ENCODE measurements at regions not wholly inside any gene's neighbourhood (a gene's known extent, or its start where the extent isn't known, plus 50 kb on each side); places are given as distances from the start of the nearest gene placed in this dataset.

DNA sequence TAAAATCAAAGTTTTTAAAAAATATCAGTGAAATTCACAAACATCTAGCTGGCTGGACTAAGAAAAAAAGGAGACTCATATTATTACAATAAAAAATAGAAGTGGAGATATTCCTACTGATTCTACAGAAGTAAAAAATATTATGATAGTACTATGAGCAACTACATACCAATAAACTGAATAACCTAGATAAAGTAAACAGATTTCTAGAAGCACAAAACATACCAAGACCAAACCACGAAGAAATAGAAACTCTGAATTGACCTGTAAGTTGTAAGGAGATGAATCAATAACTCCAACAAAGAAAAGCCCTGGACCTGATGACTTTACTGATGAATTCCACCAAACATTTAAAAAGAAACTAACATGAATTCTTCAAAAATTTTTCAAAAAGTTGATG lies 867.3 kb downstream of the PCDH18 start:
- DNase-seq (ENCODE audit: low read depth, low spot score), result no peak
- Histone ChIP-seq H3K4me1 (ENCODE audit: control insufficient read depth, insufficient read depth, low read length) (no peaks in the 10 kb centered on the region), H3K27ac (ENCODE audit: low read length) (no peak overlapping the region), H3K27me3 (ENCODE audit: control insufficient read depth, insufficient read depth, low read length) (no peaks in the 10 kb centered on the region), H3K9me3 (ENCODE audit: control insufficient read depth, insufficient read depth, low read length) (no peaks in the 10 kb centered on the region), H3K4me3 (ENCODE audit: low read length) (no peak overlapping the region), H3K36me3 (ENCODE audit: control insufficient read depth, insufficient read depth, low read length) (no peaks in the 10 kb centered on the region)
- WGBS (ENCODE audit: insufficient coverage, insufficient read length), result no CpG with 5 or more reads among the region's 1 CpG

DNA sequence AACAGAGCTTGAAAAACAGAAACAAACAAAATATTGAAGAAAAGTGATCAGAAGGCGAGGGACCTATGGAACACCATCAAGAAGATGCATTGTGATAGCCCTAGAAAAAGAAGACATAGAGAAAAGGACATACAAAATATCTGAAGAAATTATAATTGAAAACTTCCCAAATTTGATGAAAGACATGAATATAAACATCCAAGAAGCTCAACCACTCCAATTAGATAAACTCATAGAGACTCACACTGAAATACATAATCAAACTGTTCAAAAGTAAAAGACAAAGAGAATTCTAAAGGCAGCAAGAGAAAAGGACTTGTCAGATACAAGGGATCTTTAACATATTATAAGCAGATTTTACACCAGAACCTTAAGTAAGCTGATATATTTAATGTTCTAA lies 869.8 kb downstream of the PCDH18 start:
- H3K27ac ChIP-seq (ENCODE audit: low read length), result no peak overlapping the region
- no peaks in the 10 kb centered on the region for H3K9me3 ChIP-seq (ENCODE audit: control insufficient read depth, insufficient read depth, low read length)
- no CpG with 5 or more reads among the region's 1 CpG for WGBS (ENCODE audit: insufficient coverage, insufficient read length)
- no peaks in the 10 kb centered on the region for H3K27me3 ChIP-seq (ENCODE audit: control insufficient read depth, insufficient read depth, low read length)
- DNase-seq (ENCODE audit: low read depth, low spot score), result no peak
- H3K4me1 ChIP-seq (ENCODE audit: control insufficient read depth, insufficient read depth, low read length), result no peaks in the 10 kb centered on the region
- no peak overlapping the region for H3K4me3 ChIP-seq (ENCODE audit: low read length)
- no peaks in the 10 kb centered on the region for H3K36me3 ChIP-seq (ENCODE audit: control insufficient read depth, insufficient read depth, low read length)

DNA sequence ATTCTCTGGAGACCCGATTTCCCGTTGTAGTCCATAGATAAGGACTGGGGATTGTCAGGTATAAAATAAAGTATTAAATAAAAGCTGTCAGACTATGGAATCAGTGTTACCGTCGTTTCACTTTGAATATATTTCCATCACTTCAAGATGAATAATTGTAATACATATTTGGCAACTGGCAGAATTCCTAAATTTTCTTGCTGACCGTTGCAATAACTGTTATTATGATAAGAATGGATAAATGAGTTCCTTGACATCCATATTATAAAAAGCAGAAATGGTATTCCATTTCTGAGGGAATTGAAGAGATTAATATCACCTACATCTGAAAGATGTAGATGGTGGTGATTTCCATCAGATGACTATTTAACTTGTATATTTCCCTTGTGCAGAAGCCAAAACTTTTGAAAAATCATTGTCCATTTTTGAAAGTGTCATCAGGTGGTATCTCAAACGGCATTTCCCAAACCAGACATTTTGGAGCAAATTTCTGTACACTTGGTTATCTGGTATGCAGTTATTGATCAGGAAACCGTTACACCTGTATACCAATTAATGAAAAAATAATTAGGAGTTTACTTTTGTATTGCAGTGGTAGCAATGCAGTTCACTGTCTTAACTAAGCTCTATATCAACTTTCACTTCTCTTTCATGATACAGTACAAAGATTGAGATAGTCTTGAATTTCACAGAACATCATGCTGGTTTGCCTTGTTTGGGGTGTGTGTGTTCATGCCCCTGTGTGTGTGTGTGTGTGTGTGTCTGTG lies 878.5 kb downstream of the PCDH18 start:
- no peaks in the 10 kb centered on the region for H3K27me3 ChIP-seq (ENCODE audit: control insufficient read depth, insufficient read depth, low read length)
- WGBS (ENCODE audit: insufficient coverage, insufficient read length), result no CpG with 5 or more reads among the region's 7 CpGs
- no peak overlapping the region for H3K4me3 ChIP-seq (ENCODE audit: low read length)
- no peaks in the 10 kb centered on the region for H3K4me1 ChIP-seq (ENCODE audit: control insufficient read depth, insufficient read depth, low read length)
- no peaks in the 10 kb centered on the region for H3K36me3 ChIP-seq (ENCODE audit: control insufficient read depth, insufficient read depth, low read length)
- no peak overlapping the region for H3K27ac ChIP-seq (ENCODE audit: low read length)
- no peak for DNase-seq (ENCODE audit: low read depth, low spot score)
- H3K9me3 ChIP-seq (ENCODE audit: control insufficient read depth, insufficient read depth, low read length), result no peaks in the 10 kb centered on the region

DNA sequence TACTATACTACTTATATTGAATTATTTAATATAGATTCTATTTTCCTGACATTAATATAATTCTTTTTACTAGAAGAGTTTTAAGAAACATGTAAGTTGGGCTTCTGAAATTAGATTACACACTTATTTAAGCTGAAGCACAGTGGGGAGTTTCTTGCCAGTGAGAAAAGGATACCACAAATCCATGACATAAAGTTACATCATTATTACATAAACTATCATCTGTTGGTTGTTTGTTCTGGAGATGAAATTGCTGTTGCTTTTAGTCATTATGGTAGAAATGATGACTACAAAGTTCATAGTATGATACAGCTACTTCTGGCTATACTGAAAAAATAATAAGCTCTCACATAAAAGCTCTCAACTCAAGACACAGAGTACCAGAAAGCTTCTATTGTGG lies 880.4 kb downstream of the PCDH18 start:
- Histone ChIP-seq H3K4me3 (ENCODE audit: low read length) (no peak overlapping the region), H3K27ac (ENCODE audit: low read length) (no peak overlapping the region), H3K4me1 (ENCODE audit: control insufficient read depth, insufficient read depth, low read length) (no peaks in the 10 kb centered on the region), H3K36me3 (ENCODE audit: control insufficient read depth, insufficient read depth, low read length) (no peaks in the 10 kb centered on the region), H3K27me3 (ENCODE audit: control insufficient read depth, insufficient read depth, low read length) (no peaks in the 10 kb centered on the region), H3K9me3 (ENCODE audit: control insufficient read depth, insufficient read depth, low read length) (no peaks in the 10 kb centered on the region)
- no peak for DNase-seq (ENCODE audit: low read depth, low spot score)

DNA sequence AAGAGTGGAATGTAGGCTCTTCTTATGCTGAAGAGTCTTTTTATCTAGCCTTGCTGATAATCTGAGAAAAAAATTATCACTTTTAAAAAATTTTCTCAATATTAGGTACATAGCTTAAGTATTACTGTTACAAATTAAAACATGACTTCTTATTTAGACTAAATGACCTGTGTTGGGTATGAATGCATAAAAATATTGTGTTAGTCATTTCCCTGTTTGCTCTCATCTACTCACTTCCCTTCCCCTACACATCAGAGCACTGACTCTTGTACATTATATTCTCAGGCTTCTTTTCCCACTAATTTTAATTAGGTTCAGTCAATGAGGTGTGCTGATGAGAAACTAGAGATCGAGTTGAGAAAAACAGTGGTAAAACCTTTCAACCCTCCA lies 881.0 kb downstream of the PCDH18 start:
- no peaks in the 10 kb centered on the region for H3K9me3 ChIP-seq (ENCODE audit: control insufficient read depth, insufficient read depth, low read length)
- no peak for DNase-seq (ENCODE audit: low read depth, low spot score)
- H3K27ac ChIP-seq (ENCODE audit: low read length), result no peak overlapping the region
- WGBS (ENCODE audit: insufficient coverage, insufficient read length), result no CpG with 5 or more reads among the region's 1 CpG
- no peaks in the 10 kb centered on the region for H3K36me3 ChIP-seq (ENCODE audit: control insufficient read depth, insufficient read depth, low read length)
- H3K27me3 ChIP-seq (ENCODE audit: control insufficient read depth, insufficient read depth, low read length), result no peaks in the 10 kb centered on the region
- H3K4me1 ChIP-seq (ENCODE audit: control insufficient read depth, insufficient read depth, low read length), result no peaks in the 10 kb centered on the region
- no peak overlapping the region for H3K4me3 ChIP-seq (ENCODE audit: low read length)

DNA sequence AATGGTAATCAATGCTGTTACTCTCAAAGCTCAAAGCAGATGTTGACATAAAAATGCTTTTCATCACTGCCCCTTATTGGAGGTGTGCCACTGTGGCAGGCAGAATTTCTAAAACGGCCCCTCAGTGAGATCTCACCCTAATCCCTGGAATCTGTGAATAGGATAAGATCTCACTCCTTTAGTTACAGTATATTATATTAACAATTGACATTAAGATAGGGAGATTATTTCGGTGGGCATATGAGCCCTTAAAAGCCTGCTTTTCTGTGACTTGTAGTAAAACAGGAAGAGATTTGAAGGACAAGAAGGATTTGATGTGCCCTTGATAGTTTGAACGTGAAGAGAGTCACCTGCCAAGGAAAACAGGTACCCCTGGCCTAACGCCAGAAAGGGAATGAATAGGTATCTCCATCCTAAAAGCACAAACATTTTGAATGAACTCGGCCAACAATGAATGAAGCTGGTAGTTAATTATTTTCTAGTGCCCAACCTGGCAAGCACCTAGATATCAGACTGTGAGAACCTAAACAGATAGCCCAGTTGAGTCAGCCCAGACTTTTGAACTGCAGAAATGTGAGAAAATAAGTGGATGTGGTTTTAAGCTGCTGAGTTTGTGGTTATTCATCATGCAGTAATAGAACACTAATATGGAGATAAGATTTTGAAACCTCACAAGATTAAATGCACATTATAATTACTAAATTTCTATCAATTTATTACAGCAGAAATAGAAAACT lies 881.6 kb downstream of the PCDH18 start:
- no peaks in the 10 kb centered on the region for H3K36me3 ChIP-seq (ENCODE audit: control insufficient read depth, insufficient read depth, low read length)
- DNase-seq (ENCODE audit: low read depth, low spot score), result no peak
- no peaks in the 10 kb centered on the region for H3K4me1 ChIP-seq (ENCODE audit: control insufficient read depth, insufficient read depth, low read length)
- H3K4me3 ChIP-seq (ENCODE audit: low read length), result no peak overlapping the region
- no CpG with 5 or more reads among the region's 5 CpGs for WGBS (ENCODE audit: insufficient coverage, insufficient read length)
- no peaks in the 10 kb centered on the region for H3K9me3 ChIP-seq (ENCODE audit: control insufficient read depth, insufficient read depth, low read length)
- H3K27me3 ChIP-seq (ENCODE audit: control insufficient read depth, insufficient read depth, low read length), result no peaks in the 10 kb centered on the region
- no peak overlapping the region for H3K27ac ChIP-seq (ENCODE audit: low read length)

DNA sequence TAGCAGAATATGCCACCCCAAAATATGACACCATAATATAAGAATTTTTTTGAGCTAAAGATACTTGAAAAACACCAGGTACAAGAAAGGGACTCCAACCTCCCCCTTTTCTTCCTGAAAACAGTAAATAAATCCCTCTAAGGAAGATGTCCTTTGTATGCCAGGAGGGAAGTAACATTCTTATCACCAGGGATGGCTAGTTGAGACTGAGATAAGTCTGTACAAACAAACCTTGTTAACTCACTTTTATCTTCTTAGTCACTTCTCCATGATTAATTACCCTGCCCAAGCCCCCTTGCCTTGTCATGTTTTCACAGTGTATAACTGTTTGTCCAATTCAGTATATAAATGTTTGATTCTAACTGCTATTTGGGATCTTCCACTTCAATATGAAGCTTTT lies 888.0 kb downstream of the PCDH18 start:
- H3K27ac ChIP-seq (ENCODE audit: low read length), result no peak overlapping the region
- no peak for DNase-seq (ENCODE audit: low read depth, low spot score)
- no peaks in the 10 kb centered on the region for H3K36me3 ChIP-seq (ENCODE audit: control insufficient read depth, insufficient read depth, low read length)

DNA sequence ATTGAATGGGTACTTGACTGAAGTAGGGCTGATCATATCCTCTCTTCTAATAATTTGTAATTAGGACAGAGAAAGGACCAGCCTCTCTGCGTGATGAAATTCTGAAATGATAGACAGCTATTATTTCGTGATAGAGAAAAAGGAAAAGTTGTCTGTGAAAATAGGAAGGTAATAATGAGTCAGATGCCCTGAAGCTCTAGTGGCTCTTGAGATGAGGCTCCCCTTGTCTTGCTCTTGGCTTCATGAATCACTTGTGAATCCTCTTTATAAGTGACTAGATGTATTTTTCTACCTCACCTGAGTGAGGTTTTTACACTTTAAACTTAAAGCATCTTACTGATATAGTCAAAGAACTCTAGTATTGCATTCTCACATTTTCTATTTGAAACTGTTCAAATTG lies 888.9 kb downstream of the PCDH18 start:
- H3K36me3 ChIP-seq (ENCODE audit: control insufficient read depth, insufficient read depth, low read length), result no peaks in the 10 kb centered on the region
- H3K27ac ChIP-seq (ENCODE audit: low read length), result no peak overlapping the region
- H3K9me3 ChIP-seq (ENCODE audit: control insufficient read depth, insufficient read depth, low read length), result no peaks in the 10 kb centered on the region
- no peak for DNase-seq (ENCODE audit: low read depth, low spot score)
- WGBS (ENCODE audit: insufficient coverage, insufficient read length), result no CpG with 5 or more reads among the region's 2 CpGs
- no peaks in the 10 kb centered on the region for H3K27me3 ChIP-seq (ENCODE audit: control insufficient read depth, insufficient read depth, low read length)
- no peaks in the 10 kb centered on the region for H3K4me1 ChIP-seq (ENCODE audit: control insufficient read depth, insufficient read depth, low read length)
- H3K4me3 ChIP-seq (ENCODE audit: low read length), result no peak overlapping the region

More for the DNA sequence above, 888.0 kb downstream of the PCDH18 start:
- Histone ChIP-seq H3K4me1 (ENCODE audit: control insufficient read depth, insufficient read depth, low read length) (no peaks in the 10 kb centered on the region), H3K9me3 (ENCODE audit: control insufficient read depth, insufficient read depth, low read length) (no peaks in the 10 kb centered on the region), H3K4me3 (ENCODE audit: low read length) (no peak overlapping the region), H3K27me3 (ENCODE audit: control insufficient read depth, insufficient read depth, low read length) (no peaks in the 10 kb centered on the region)

DNA sequence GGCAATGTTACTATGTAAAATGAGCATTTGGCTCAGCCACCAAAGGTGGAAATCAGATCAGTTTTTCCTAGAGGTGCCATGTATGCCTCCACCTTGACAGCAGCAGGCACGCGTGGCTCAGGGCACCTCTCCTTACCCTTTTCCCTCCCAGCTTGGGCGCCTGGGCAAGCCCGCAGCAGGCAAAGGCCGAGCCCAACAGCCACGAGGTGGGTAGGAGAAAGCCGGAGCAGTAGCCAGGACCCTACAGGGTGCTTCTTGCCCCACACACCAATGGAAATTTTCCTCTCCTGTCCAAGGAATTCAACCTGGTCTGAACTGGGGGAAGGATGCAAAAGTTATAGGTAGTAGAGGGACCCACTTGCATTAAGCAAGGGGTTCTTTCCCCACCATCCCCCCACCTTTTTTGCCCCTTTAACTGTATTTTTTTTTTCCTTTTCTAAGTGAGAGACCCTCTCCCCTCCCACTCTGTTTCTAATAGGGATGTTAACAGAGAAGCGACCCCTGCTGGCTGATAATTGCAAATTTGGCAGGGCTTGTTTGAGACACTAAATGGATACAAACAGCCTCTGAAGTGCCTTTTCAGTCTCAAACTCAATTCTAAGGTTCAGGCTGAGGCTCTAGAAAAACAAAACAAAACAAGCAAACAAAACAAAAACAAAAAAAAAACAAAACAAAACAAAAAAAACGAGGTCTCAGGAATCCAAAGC lies 895.1 kb downstream of the PCDH18 start:
- no peaks in the 10 kb centered on the region for H3K4me1 ChIP-seq (ENCODE audit: control insufficient read depth, insufficient read depth, low read length)
- no peaks in the 10 kb centered on the region for H3K9me3 ChIP-seq (ENCODE audit: control insufficient read depth, insufficient read depth, low read length)
- no CpG with 5 or more reads among the region's 9 CpGs for WGBS (ENCODE audit: insufficient coverage, insufficient read length)
- H3K27ac ChIP-seq (ENCODE audit: low read length), result no peak overlapping the region
- DNase-seq (ENCODE audit: low read depth, low spot score), result peak; percentile 29
- H3K4me3 ChIP-seq (ENCODE audit: low read length), result no peak overlapping the region
- no peaks in the 10 kb centered on the region for H3K27me3 ChIP-seq (ENCODE audit: control insufficient read depth, insufficient read depth, low read length)
- H3K36me3 ChIP-seq (ENCODE audit: control insufficient read depth, insufficient read depth, low read length), result no peaks in the 10 kb centered on the region

DNA sequence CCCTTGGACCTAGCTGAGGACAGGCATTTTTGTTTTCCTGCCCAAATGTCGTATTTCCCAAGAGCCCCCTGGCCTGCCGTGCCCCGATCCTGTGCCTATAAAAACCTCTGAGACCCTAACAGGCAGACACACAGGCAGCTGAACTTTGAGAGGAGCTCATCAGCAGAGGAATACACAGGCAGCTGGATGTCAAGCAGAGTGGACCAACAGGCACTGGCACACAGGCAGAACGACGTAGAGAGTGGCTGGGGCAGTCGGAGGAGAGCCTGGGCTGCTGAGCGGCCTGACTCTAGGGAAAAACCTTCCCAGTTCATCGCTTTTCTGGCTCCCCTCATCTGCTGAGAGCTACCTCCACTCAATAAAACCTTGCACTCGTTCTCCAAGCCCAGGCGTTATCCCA lies 896.1 kb downstream of the PCDH18 start:
- Histone ChIP-seq H3K27ac (ENCODE audit: low read length) (no peak overlapping the region), H3K4me1 (ENCODE audit: control insufficient read depth, insufficient read depth, low read length) (no peaks in the 10 kb centered on the region), H3K27me3 (ENCODE audit: control insufficient read depth, insufficient read depth, low read length) (no peaks in the 10 kb centered on the region), H3K4me3 (ENCODE audit: low read length) (no peak overlapping the region), H3K36me3 (ENCODE audit: control insufficient read depth, insufficient read depth, low read length) (no peaks in the 10 kb centered on the region), H3K9me3 (ENCODE audit: control insufficient read depth, insufficient read depth, low read length) (no peaks in the 10 kb centered on the region)
- DNase-seq (ENCODE audit: low read depth, low spot score), result no peak
- WGBS (ENCODE audit: insufficient coverage, insufficient read length), result no CpG with 5 or more reads among the region's 10 CpGs

All from iPS DF 6.9 (cell line).